Progenitor cell of endocrine pancreas (in vitro differentiated cells): ENCODE measurements at regions not wholly inside any gene's neighbourhood (a gene's known extent, or its start where the extent isn't known, plus 50 kb on each side); places are given as distances from the start of the nearest gene placed in this dataset.
A peak's percentile ranks its signal among the peaks of the same experiment; 100 is the strongest.

Experiments
- DNase-seq: peaks from one replicate; pipeline ENCODE4 v3.0.0; 2021; ENCODE audit warnings: low spot score; ENCODE audit not compliant: unreplicated experiment
- H3K27ac Mint-ChIP-seq: 2 replicates; pipeline ENCODE4 v1.8.0; 2021; ENCODE audit warnings: mild to moderate bottlenecking, moderate library complexity, mixed read lengths
- H3K27me3 Mint-ChIP-seq: 2 replicates; pipeline ENCODE4 v1.8.0; 2021; ENCODE audit warnings: mixed read lengths
- H3K36me3 Mint-ChIP-seq: 2 replicates; pipeline ENCODE4 v1.8.0; 2022; ENCODE audit warnings: mixed read lengths; ENCODE audit not compliant: insufficient read depth
- H3K4me1 Mint-ChIP-seq: 2 replicates; pipeline ENCODE4 v1.8.0; 2021; ENCODE audit warnings: low read depth, mixed read lengths
- H3K4me3 Mint-ChIP-seq: 2 replicates; pipeline ENCODE4 v1.8.0; 2021; ENCODE audit warnings: low read depth, mild to moderate bottlenecking, moderate library complexity, mixed read lengths
- H3K9me3 Mint-ChIP-seq: 2 replicates; pipeline ENCODE4 v1.8.0; 2021; ENCODE audit warnings: low read depth, mixed read lengths
- TF ChIP-seq, protein P1 (sequence below): fragments of 200-600 bp; sonication (generic); IDR thresholded peaks from one replicate; pipeline ENCODE4 v1.5.0; 2021; ENCODE audit warnings: antibody characterized with exemption, mild to moderate bottlenecking; ENCODE audit not compliant: unreplicated experiment

DNA sequence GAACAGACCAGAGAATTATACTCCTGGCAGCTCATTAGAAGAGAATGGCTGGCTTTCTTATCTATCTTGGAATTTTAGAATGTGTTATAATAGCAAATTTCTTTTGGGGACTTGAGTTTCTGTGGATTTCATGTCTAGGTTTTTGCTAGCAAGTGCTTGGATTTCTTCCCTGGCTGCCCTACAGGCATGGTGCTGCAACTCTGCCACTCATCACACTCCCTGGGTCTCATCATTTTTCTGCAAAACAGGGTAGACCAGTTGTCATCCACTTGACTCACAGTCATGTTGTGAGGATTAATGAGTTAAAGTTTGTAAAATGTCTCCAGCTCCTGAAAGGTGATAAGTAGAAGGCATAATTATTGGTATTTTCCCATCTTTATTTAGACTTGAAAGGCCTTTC is 60.7 kb upstream of the LCORL start:
- TF ChIP-seq, protein P1, sequence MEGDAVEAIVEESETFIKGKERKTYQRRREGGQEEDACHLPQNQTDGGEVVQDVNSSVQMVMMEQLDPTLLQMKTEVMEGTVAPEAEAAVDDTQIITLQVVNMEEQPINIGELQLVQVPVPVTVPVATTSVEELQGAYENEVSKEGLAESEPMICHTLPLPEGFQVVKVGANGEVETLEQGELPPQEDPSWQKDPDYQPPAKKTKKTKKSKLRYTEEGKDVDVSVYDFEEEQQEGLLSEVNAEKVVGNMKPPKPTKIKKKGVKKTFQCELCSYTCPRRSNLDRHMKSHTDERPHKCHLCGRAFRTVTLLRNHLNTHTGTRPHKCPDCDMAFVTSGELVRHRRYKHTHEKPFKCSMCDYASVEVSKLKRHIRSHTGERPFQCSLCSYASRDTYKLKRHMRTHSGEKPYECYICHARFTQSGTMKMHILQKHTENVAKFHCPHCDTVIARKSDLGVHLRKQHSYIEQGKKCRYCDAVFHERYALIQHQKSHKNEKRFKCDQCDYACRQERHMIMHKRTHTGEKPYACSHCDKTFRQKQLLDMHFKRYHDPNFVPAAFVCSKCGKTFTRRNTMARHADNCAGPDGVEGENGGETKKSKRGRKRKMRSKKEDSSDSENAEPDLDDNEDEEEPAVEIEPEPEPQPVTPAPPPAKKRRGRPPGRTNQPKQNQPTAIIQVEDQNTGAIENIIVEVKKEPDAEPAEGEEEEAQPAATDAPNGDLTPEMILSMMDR = no peak
- Mint-ChIP-seq H3K27me3 (no peaks in the 10 kb centered on the region), H3K9me3 (peaks cover 9% of the 10 kb centered on the region), H3K36me3 (no peaks in the 10 kb centered on the region), H3K4me1 (no peaks in the 10 kb centered on the region), H3K27ac (no peak overlapping the region), H3K4me3 (no peak overlapping the region)
- no peak for DNase-seq

DNA sequence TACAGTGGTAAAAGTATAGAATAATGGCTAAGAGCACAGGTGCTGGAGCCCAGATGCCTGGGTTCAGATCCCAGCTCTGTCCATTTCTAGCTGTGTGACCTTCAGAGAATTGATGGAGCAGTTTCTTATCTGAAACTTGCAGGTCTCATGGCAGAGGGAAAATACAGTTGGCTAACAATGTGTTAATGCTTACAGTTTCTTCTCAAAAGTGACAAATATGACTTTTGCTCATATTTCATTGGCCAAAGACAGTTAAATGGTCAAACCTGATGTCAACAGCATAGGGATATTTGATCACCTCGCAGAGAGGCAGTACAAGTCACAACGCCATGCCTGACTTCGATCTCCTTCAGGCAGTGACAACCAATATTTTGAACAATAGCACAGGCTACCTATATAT is 60.2 kb upstream of the LCORL start:
- no peak overlapping the region for H3K27ac Mint-ChIP-seq
- no peak for DNase-seq
- H3K9me3 Mint-ChIP-seq = peaks cover 4% of the 10 kb centered on the region
- H3K4me3 Mint-ChIP-seq = no peak overlapping the region
- TF ChIP-seq, protein P1 = no peak
- no peaks in the 10 kb centered on the region for H3K36me3 Mint-ChIP-seq
- no peaks in the 10 kb centered on the region for H3K4me1 Mint-ChIP-seq
- H3K27me3 Mint-ChIP-seq = no peaks in the 10 kb centered on the region

DNA sequence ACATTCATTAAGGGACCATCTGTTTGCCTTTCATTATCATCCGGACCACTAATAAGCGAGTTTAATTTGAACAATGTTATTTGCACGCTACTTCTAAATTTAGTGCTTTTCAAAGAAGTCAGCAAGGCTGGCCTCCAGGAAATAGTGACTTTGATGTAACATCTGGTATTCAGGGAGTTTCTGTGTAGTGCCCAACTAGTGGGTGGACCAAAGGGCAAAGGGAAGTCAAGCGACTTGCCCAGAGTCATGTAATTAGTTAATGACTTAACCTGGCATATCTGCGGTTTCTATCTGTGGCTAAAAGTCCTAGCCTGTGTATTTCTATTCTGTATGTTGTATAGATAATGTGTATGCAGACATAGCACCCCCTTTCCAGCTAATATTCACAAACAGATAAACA is 56.3 kb upstream of the LCORL start:
- no peaks in the 10 kb centered on the region for H3K9me3 Mint-ChIP-seq
- H3K4me3 Mint-ChIP-seq = no peak overlapping the region
- no peaks in the 10 kb centered on the region for H3K36me3 Mint-ChIP-seq
- no peaks in the 10 kb centered on the region for H3K4me1 Mint-ChIP-seq
- no peaks in the 10 kb centered on the region for H3K27me3 Mint-ChIP-seq
- TF ChIP-seq, protein P1 = no peak
- H3K27ac Mint-ChIP-seq = no peak overlapping the region
- DNase-seq = no peak

DNA sequence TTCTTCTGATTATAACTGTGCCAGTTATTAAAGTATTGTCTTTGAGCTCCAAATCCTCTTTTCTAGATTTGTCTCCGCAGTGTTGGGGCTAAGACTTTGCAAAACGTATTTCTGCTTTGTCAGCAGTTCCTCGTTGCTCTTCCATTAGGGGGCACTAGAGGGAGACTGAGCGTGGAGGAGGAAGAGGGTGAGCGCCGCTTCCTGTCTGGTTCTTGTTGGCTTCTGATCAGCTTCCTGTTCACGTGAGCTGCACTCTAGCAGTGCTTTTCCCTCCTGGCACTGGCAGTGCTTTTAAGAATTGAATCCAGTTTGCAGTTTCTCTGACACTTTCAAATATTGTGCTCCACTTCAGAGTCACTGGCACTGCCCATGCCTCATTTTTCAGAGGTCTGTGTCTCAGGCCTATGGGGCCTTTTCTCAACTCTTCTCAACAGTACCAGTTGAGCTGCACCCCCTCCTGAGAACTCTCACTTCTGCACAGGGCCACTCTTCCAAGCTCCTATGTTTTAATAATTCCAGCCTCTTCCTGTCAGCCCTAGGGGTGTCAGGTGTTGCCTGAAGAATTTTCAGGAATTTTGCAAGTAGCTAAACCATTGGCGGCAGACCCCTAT is 54.4 kb upstream of the LCORL start:
- H3K27ac Mint-ChIP-seq = no peak overlapping the region
- H3K4me3 Mint-ChIP-seq = no peak overlapping the region
- TF ChIP-seq, protein P1 = peak; percentile 17
- H3K36me3 Mint-ChIP-seq = no peaks in the 10 kb centered on the region
- peaks cover 7% of the 10 kb centered on the region for H3K27me3 Mint-ChIP-seq
- DNase-seq = no peak
- no peaks in the 10 kb centered on the region for H3K9me3 Mint-ChIP-seq
- no peaks in the 10 kb centered on the region for H3K4me1 Mint-ChIP-seq

DNA sequence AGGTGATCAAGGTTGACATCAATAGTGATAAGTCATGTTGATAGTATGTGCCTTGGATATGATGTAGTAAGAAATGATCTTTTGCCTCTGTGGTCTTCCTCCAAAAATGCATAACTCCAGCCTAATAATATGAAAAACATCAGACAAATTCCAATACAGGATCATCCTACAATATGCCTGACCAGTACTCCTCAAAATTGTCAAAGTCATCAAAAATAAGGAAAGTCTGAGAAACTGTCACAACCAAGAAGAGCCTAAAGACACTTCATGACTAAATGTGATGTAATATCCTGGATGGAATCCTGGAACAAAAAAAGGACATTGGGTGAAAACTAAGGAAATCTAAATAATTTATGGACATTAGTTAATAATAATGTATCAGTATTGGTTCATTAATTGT is 50.3 kb upstream of the LCORL start:
- Mint-ChIP-seq H3K4me3 (no peak overlapping the region), H3K27ac (no peak overlapping the region), H3K36me3 (no peaks in the 10 kb centered on the region), H3K27me3 (peaks cover 24% of the 10 kb centered on the region), H3K4me1 (no peaks in the 10 kb centered on the region), H3K9me3 (no peaks in the 10 kb centered on the region)
- DNase-seq = no peak
- TF ChIP-seq, protein P1 = no peak
